Vagina (tissue), 2 donors: ENCODE measurements at regions not wholly inside any gene's neighbourhood (a gene's known extent, or its start where the extent isn't known, plus 50 kb on each side); places are given as distances from the start of the nearest gene placed in this dataset.

Experiments
- DNase-seq, 2 donors: peaks; one replicate each; pipeline ENCODE4 v3.0.0-alpha.2; 2017; ENCODE audit errors: extremely low spot score in 2 of 2
- H3K27ac ChIP-seq: fragments of 200-600 bp; sonication (generic); one replicate; pipeline ENCODE4 v1.5.1; 2019
- H3K27me3 ChIP-seq: fragments of 200-600 bp; sonication (generic); one replicate; pipeline ENCODE4 v1.5.1; 2019
- H3K36me3 ChIP-seq, 2 donors: fragments of 200-600 bp; sonication (generic); one replicate each; pipeline ENCODE4 v1.5.1; 2017 to 2019
- H3K4me1 ChIP-seq: fragments of 200-600 bp; sonication (generic); one replicate; pipeline ENCODE4 v1.5.1; 2019
- H3K4me3 ChIP-seq, 2 donors: fragments of 200-600 bp; sonication (generic); 1 replicate in 1 of 2; 2 replicates in 1 of 2; pipeline ENCODE4 v1.5.1; 2016 to 2019
- H3K9me3 ChIP-seq: fragments of 200-600 bp; sonication (generic); one replicate; pipeline ENCODE4 v1.5.1; 2019
- POLR2A ChIP-seq, 2 donors: fragments of 450-650 bp; IDR thresholded peaks; one replicate each; pipeline ENCODE4 v1.6.1; 2017; ENCODE audit warnings: antibody characterized with exemption in 2 of 2, mild to moderate bottlenecking in 2 of 2, moderate library complexity in 2 of 2
- POLR2AphosphoS5 ChIP-seq, 2 donors: sonication (generic); formaldehyde crosslinking; IDR thresholded peaks; one replicate each; pipeline ENCODE4 v1.9.0; 2017; ENCODE audit warnings: antibody characterized with exemption in 2 of 2, mild to moderate bottlenecking in 2 of 2, low read depth in 1 of 2; ENCODE audit not compliant: insufficient read depth in 1 of 2
- intact Hi-C: fragments of 100-400 bp; cut with DNase I; formaldehyde crosslinking; loops from one replicate; pipeline ENCODE4 v1.15.1; 2023
- TF ChIP-seq, protein P1 (sequence below), 3 experiments: fragments of 450-650 bp in 2 of 3; fragments of 200-600 bp in 1 of 3; sonication (generic) in 1 of 3; IDR thresholded peaks; one replicate each; pipeline ENCODE4 v1.5.1; 2017 to 2019; ENCODE audit warnings: antibody characterized with exemption in 3 of 3, mild to moderate bottlenecking in 2 of 3, moderate library complexity in 2 of 3

DNA sequence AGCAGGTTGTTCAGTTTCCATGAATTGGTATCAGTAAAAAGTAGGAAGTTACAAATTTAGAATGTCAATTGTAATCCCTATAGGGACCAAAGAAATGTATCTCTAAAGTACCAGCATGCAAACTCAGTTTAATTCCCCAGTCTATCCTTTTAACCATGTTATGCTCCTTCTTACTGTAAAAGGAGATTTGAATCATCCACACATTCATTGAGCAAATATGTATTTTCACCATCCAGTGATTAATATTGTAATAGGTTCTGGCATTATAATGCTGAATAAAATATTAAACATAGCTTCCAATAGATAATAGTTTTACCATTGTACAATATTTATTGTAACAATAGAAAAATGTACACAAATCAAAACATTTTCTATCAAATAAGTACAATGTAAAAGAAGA, 228.2 kb upstream of the SEMA3A start:
- no peaks in the 10 kb centered on the region for H3K27me3 ChIP-seq
- no peaks in the 10 kb centered on the region for H3K4me1 ChIP-seq
- no peaks in the 10 kb centered on the region for H3K36me3 ChIP-seq
- TF ChIP-seq POLR2AphosphoS5 (IDR thresholded peaks at IDR 0.05; ENCODE audit: insufficient read depth in 1 of 2, low read depth in 1 of 2) (no peak), POLR2A (IDR thresholded peaks at IDR 0.05) (no peak)
- TF ChIP-seq, protein P1, sequence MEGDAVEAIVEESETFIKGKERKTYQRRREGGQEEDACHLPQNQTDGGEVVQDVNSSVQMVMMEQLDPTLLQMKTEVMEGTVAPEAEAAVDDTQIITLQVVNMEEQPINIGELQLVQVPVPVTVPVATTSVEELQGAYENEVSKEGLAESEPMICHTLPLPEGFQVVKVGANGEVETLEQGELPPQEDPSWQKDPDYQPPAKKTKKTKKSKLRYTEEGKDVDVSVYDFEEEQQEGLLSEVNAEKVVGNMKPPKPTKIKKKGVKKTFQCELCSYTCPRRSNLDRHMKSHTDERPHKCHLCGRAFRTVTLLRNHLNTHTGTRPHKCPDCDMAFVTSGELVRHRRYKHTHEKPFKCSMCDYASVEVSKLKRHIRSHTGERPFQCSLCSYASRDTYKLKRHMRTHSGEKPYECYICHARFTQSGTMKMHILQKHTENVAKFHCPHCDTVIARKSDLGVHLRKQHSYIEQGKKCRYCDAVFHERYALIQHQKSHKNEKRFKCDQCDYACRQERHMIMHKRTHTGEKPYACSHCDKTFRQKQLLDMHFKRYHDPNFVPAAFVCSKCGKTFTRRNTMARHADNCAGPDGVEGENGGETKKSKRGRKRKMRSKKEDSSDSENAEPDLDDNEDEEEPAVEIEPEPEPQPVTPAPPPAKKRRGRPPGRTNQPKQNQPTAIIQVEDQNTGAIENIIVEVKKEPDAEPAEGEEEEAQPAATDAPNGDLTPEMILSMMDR (IDR thresholded peaks at IDR 0.05) = no peak
- DNase-seq = no peak
- H3K9me3 ChIP-seq = no peaks in the 10 kb centered on the region
- intact Hi-C loops = no loop called here
- no peak overlapping the region for H3K4me3 ChIP-seq
- H3K27ac ChIP-seq = no peak overlapping the region

DNA sequence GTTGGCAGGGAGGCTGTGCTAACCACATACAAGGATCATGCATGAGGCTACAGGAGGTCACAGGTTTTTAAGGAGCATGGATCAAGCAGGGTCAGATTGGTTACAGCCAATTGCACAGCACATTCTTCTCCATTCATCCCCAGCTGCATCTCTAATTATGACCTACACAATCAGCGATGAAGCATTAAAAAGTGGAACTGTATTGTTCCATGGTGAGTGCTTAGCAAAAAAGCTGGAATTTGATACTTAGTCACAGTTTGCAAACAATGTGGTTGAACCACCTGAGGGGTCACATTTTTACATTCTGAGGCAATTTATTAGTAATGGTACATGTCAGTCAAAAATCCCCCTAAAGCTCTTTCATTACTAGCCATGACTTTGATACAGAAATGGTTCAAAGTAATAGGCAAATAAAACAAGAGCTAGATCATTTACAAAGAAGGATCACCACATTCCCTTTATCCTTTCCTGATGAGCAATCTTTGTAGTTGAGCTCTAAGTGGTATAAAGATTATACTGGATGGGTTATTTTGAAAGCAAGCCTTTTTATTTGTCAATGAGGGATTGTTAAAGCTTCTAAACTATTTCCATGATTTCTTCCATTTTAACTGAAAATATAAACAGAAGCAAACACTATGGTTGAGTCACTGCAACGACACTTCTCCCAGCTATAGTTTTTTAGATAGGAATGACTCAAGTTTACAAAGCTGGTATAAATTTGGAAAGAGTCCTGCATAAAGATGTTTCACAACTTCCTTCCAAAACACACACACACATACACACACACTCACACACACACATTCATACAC, 217.8 kb upstream of the SEMA3A start:
- H3K27me3 ChIP-seq = no peaks in the 10 kb centered on the region
- no peak for DNase-seq
- H3K27ac ChIP-seq = no peak overlapping the region
- H3K4me1 ChIP-seq = no peaks in the 10 kb centered on the region
- no peaks in the 10 kb centered on the region for H3K9me3 ChIP-seq
- TF ChIP-seq, protein P1 (IDR thresholded peaks at IDR 0.05) = no peak
- TF ChIP-seq POLR2A (IDR thresholded peaks at IDR 0.05) (no peak), POLR2AphosphoS5 (IDR thresholded peaks at IDR 0.05; ENCODE audit: insufficient read depth in 1 of 2, low read depth in 1 of 2) (no peak)
- intact Hi-C loops = no loop called here
- no peaks in the 10 kb centered on the region for H3K36me3 ChIP-seq
- H3K4me3 ChIP-seq = no peak overlapping the region

DNA sequence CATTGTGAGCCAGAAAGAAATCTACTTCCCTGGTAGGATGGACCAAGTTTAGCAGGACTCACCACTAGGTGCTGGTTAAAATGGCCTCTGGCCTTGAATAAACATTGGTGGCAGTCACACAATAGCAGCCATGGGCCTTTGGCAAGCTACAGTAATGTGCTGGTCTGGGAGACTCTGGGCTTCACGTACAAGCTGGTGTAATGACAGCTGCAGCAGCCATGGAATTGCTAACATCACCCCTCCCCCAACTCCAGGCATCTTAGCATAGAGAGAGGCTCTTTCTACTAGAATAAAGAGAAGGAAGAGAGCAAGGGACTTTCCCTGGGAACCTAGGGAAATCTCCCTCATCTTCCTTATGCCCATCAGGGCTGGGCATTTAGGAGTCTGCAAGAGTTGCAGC, 205.1 kb upstream of the SEMA3A start:
- TF ChIP-seq POLR2A (IDR thresholded peaks at IDR 0.05) (no peak), POLR2AphosphoS5 (IDR thresholded peaks at IDR 0.05; ENCODE audit: insufficient read depth in 1 of 2, low read depth in 1 of 2) (no peak)
- TF ChIP-seq, protein P1 (IDR thresholded peaks at IDR 0.05) = no peak
- no peak overlapping the region for H3K27ac ChIP-seq
- no peak overlapping the region for H3K4me3 ChIP-seq
- no peaks in the 10 kb centered on the region for H3K27me3 ChIP-seq
- no peak for DNase-seq
- no peaks in the 10 kb centered on the region for H3K9me3 ChIP-seq
- no peaks in the 10 kb centered on the region for H3K4me1 ChIP-seq
- intact Hi-C loops = no loop called here
- H3K36me3 ChIP-seq = no peaks in the 10 kb centered on the region

DNA sequence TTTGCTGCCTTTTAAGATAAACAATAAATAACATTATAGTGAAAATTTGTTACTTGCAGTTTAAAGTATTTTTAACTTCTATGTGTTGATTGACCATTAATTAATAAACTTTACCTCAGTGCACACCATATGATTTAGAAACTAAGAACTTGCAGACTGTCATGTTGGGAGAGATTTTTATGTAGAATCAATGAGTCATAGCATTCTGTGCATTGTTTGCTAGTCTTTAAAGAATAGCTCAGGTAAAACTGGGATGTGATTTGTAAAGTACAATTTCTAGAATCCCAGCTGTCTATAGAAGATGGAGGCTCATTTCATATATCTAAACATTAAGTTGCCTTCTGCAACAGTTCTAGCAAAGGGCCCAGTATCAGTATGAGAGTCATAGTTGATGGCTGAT, 199.6 kb upstream of the SEMA3A start:
- H3K27ac ChIP-seq = no peak overlapping the region
- H3K4me3 ChIP-seq = no peak overlapping the region
- DNase-seq = no peak
- H3K27me3 ChIP-seq = no peaks in the 10 kb centered on the region
- intact Hi-C loops = no loop called here
- no peaks in the 10 kb centered on the region for H3K4me1 ChIP-seq
- no peaks in the 10 kb centered on the region for H3K36me3 ChIP-seq
- TF ChIP-seq POLR2A (IDR thresholded peaks at IDR 0.05) (no peak), POLR2AphosphoS5 (IDR thresholded peaks at IDR 0.05; ENCODE audit: insufficient read depth in 1 of 2, low read depth in 1 of 2) (no peak)
- no peaks in the 10 kb centered on the region for H3K9me3 ChIP-seq

DNA sequence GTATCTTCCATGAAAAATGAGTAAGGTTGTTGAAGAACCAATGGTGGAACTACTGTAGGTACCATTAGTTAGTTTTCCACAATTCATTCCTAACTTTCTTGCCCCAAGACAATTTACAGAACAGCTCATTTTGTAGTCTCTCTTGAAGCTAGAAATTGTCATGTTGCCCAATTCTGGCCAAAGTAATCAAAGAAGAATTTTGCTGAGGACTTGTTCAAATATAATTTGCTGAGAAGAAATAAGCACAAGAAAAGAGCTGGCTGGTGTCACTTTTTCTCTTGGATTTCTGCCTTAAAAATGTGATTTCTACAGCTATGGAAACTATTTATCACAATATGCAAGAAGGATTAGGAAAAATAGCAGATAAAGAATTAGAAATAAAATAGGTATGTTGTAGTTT, 199.2 kb upstream of the SEMA3A start:
- H3K4me1 ChIP-seq = no peaks in the 10 kb centered on the region
- H3K9me3 ChIP-seq = no peaks in the 10 kb centered on the region
- no peak for DNase-seq
- TF ChIP-seq, protein P1 (IDR thresholded peaks at IDR 0.05) = no peak
- TF ChIP-seq POLR2AphosphoS5 (IDR thresholded peaks at IDR 0.05; ENCODE audit: insufficient read depth in 1 of 2, low read depth in 1 of 2) (no peak), POLR2A (IDR thresholded peaks at IDR 0.05) (no peak)
- no peak overlapping the region for H3K4me3 ChIP-seq
- intact Hi-C loops = no loop called here
- H3K27me3 ChIP-seq = no peaks in the 10 kb centered on the region
- no peaks in the 10 kb centered on the region for H3K36me3 ChIP-seq
- no peak overlapping the region for H3K27ac ChIP-seq
